ENCODE measurements at regions not wholly inside any gene's neighbourhood (a gene's known extent, or its start where the extent isn't known, plus 50 kb on each side); places are given as distances from the start of the nearest gene placed in this dataset.

DNA sequence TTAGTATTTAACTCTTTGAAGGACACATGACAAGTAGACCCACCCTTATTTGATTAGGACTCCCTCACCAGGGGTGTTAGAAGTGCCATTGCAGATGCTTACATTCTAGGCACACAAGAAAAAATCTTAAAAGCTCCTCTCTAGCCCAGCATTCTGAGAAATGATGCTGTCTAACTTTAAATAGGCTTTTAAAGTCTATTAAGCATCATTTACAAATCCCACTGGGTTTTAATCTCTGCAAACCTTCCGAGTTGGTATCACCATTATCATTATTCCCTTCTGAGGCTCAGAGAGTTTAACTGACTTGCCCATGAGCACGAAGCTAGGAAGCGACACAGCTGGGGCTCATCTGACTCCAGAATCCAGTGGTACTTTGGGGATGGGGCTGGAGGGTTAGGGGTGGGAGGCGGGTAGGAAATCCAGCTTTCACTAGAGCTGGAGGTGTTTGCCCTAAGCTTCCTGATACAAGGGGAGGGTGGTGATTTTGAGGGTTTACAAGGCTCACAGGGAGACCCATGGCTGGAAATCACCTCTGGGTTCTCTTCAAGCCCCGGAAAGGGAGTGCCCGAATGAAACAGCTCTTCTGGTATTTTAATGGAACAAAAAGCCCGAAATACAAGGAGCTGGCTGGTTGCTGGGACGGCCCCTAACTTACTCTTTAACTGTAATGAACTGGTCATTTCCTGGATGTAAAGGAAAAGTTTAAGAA lies 109.2 kb upstream of the FUT8 start:
- H3K9me3 ChIP-seq (ENCODE audit: insufficient read depth, low read depth, low read length): no peaks in the 10 kb centered on the region
- H2BK120ac ChIP-seq (ENCODE audit: insufficient read depth, low read length, poor library complexity): no peak overlapping the region
- no peak overlapping the region for H3K4me3 ChIP-seq (ENCODE audit: low read depth, low read length)
- H3K36me3 ChIP-seq (ENCODE audit: control insufficient read depth in 1 of 2, insufficient read depth in 2 of 2, low read length in 2 of 2): no peaks in the 10 kb centered on the region
- no peaks in the 10 kb centered on the region for H3K79me2 ChIP-seq (ENCODE audit: control insufficient read depth, insufficient read depth, low read length, poor library complexity)
- H3K4me2 ChIP-seq (ENCODE audit: low read length): no peak overlapping the region
- peaks cover 0 to 3% of the 10 kb centered on the region in 2 experiments for H3K4me1 ChIP-seq (ENCODE audit: control insufficient read depth in 1 of 2, insufficient read depth in 2 of 2, low read length in 2 of 2)
- WGBS (ENCODE audit: extremely low coverage, insufficient coverage, insufficient read length): no CpG with 5 or more reads among the region's 8 CpGs
- no peak overlapping the region for H3K4ac ChIP-seq (ENCODE audit: low read depth, low read length)
- H2BK12ac ChIP-seq (ENCODE audit: low read length): peak overlapping the region; percentile 36
- no peak overlapping the region for H3K18ac ChIP-seq (ENCODE audit: low read length)
- H3K14ac ChIP-seq (ENCODE audit: low read length): no peak overlapping the region
- H2AK5ac ChIP-seq (ENCODE audit: low read length): no peak overlapping the region
- H2BK5ac ChIP-seq (ENCODE audit: low read depth, low read length, poor library complexity): no peak overlapping the region
- H3K23ac ChIP-seq (ENCODE audit: low read length): no peak overlapping the region
- no peak overlapping the region for H2AFZ ChIP-seq (ENCODE audit: insufficient read depth, low read length, poor library complexity)
- H4K91ac ChIP-seq (ENCODE audit: low read depth, low read length): no peak overlapping the region
- no peaks in the 10 kb centered on the region for H3K79me1 ChIP-seq (ENCODE audit: low read length)
- no peak overlapping the region for H3K9ac ChIP-seq (ENCODE audit: low read length)
- no peak overlapping the region for H4K12ac ChIP-seq (ENCODE audit: low read depth, low read length)
- H3K27me3 ChIP-seq (ENCODE audit: insufficient read depth, low read length): no peaks in the 10 kb centered on the region
- H3K27ac ChIP-seq (ENCODE audit: low read depth, low read length): no peak overlapping the region
- H4K8ac ChIP-seq (ENCODE audit: low read depth, low read length): no peak overlapping the region
- no peak for DNase-seq

DNA sequence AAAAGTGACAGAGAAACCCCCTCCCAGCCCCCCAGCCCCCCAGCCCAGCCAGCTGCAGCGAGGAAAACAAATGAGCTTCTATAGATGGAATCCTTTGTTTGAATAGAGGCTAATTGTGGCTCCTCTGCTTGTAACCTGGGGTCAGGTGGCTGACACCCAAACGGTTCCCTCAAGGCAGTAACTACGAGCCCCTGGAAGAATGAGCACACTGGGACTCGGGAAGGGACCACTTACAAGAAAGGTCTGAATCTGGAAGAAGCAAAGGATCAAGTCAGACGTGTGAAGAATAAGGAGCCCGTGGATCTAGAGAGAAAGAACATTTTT lies 108.7 kb upstream of the FUT8 start:
- Histone ChIP-seq H3K27ac (ENCODE audit: low read depth, low read length) (no peak overlapping the region), H3K9ac (ENCODE audit: low read length) (no peak overlapping the region), H3K27me3 (ENCODE audit: insufficient read depth, low read length) (no peaks in the 10 kb centered on the region), H3K14ac (ENCODE audit: low read length) (no peak overlapping the region), H3K79me1 (ENCODE audit: low read length) (no peaks in the 10 kb centered on the region), H4K12ac (ENCODE audit: low read depth, low read length) (no peak overlapping the region), H3K4me1 (ENCODE audit: control insufficient read depth in 1 of 2, insufficient read depth in 2 of 2, low read length in 2 of 2) (peaks cover 0 to 3% of the 10 kb centered on the region in 2 experiments), H3K4me2 (ENCODE audit: low read length) (no peak overlapping the region), H3K79me2 (ENCODE audit: control insufficient read depth, insufficient read depth, low read length, poor library complexity) (no peaks in the 10 kb centered on the region), H4K8ac (ENCODE audit: low read depth, low read length) (no peak overlapping the region), H4K91ac (ENCODE audit: low read depth, low read length) (no peak overlapping the region), H3K9me3 (ENCODE audit: insufficient read depth, low read depth, low read length) (no peaks in the 10 kb centered on the region), H2BK5ac (ENCODE audit: low read depth, low read length, poor library complexity) (no peak overlapping the region), H3K18ac (ENCODE audit: low read length) (no peak overlapping the region), H2AK5ac (ENCODE audit: low read length) (no peak overlapping the region), H2AFZ (ENCODE audit: insufficient read depth, low read length, poor library complexity) (no peak overlapping the region), H2BK12ac (ENCODE audit: low read length) (no peak overlapping the region), H3K36me3 (ENCODE audit: control insufficient read depth in 1 of 2, insufficient read depth in 2 of 2, low read length in 2 of 2) (no peaks in the 10 kb centered on the region), H3K4ac (ENCODE audit: low read depth, low read length) (no peak overlapping the region), H3K4me3 (ENCODE audit: low read depth, low read length) (no peak overlapping the region), H3K23ac (ENCODE audit: low read length) (no peak overlapping the region), H2BK120ac (ENCODE audit: insufficient read depth, low read length, poor library complexity) (no peak overlapping the region)
- DNase-seq: no peak
- no CpG with 5 or more reads among the region's 6 CpGs for WGBS (ENCODE audit: extremely low coverage, insufficient coverage, insufficient read length)

DNA sequence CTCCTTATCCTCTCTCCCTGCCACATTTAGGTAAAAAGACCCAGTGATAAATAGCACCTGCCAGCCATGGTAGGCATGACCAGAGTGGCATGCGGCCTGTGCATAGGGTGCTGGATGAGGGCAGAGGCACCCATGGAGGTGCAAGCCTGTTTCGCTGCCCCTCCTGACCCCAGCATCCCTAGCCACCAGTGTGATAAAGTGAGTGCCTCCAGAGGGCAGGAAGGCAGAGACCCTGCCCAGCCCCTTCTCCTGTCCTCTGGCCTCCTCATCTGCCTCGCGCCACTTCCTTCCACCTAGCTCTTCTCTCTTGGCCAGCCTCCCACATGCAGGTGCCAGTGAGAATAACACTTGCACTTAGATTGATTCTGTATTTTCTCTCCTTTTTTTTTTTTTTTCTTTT lies 108.3 kb upstream of the FUT8 start:
- Histone ChIP-seq H3K27ac (ENCODE audit: low read depth, low read length) (no peak overlapping the region), H3K23ac (ENCODE audit: low read length) (no peak overlapping the region), H3K9ac (ENCODE audit: low read length) (no peak overlapping the region), H3K4me1 (ENCODE audit: control insufficient read depth in 1 of 2, insufficient read depth in 2 of 2, low read length in 2 of 2) (peaks cover 0 to 3% of the 10 kb centered on the region in 2 experiments), H3K4me2 (ENCODE audit: low read length) (no peak overlapping the region), H3K4ac (ENCODE audit: low read depth, low read length) (no peak overlapping the region), H2BK120ac (ENCODE audit: insufficient read depth, low read length, poor library complexity) (no peak overlapping the region), H4K91ac (ENCODE audit: low read depth, low read length) (no peak overlapping the region), H3K18ac (ENCODE audit: low read length) (no peak overlapping the region), H4K12ac (ENCODE audit: low read depth, low read length) (no peak overlapping the region), H3K36me3 (ENCODE audit: control insufficient read depth in 1 of 2, insufficient read depth in 2 of 2, low read length in 2 of 2) (no peaks in the 10 kb centered on the region), H4K8ac (ENCODE audit: low read depth, low read length) (no peak overlapping the region), H3K4me3 (ENCODE audit: low read depth, low read length) (no peak overlapping the region), H2AK5ac (ENCODE audit: low read length) (peak overlapping the region; percentile 38), H3K27me3 (ENCODE audit: insufficient read depth, low read length) (no peaks in the 10 kb centered on the region), H3K14ac (ENCODE audit: low read length) (no peak overlapping the region), H2BK5ac (ENCODE audit: low read depth, low read length, poor library complexity) (no peak overlapping the region), H2BK12ac (ENCODE audit: low read length) (no peak overlapping the region), H3K9me3 (ENCODE audit: insufficient read depth, low read depth, low read length) (no peaks in the 10 kb centered on the region), H3K79me2 (ENCODE audit: control insufficient read depth, insufficient read depth, low read length, poor library complexity) (no peaks in the 10 kb centered on the region), H2AFZ (ENCODE audit: insufficient read depth, low read length, poor library complexity) (no peak overlapping the region), H3K79me1 (ENCODE audit: low read length) (no peaks in the 10 kb centered on the region)
- WGBS (ENCODE audit: extremely low coverage, insufficient coverage, insufficient read length): no CpG with 5 or more reads among the region's 4 CpGs
- DNase-seq: no peak

DNA sequence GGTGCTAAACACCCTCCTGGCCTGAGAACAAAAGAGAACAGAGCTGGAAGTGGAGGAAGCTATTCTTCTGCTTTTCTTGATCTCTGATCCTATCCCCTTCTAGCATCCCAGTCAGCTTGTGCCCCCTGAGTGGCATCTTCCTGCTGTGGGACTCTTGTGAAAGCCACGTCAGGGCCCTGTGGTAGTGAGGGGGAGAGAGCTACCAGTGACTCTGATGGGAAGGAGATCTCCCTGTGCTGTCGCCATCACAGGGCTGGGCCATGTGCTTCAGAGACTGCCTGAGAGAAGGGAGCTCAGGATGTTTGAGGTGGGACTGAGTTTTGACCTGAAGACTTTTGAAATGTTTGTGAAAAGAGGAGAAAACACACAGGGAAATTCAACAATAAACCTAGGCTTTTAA lies 107.6 kb upstream of the FUT8 start:
- peak overlapping the region; percentile 5 for H4K91ac ChIP-seq (ENCODE audit: low read depth, low read length)
- no peak overlapping the region for H3K9ac ChIP-seq (ENCODE audit: low read length)
- DNase-seq: no peak
- H3K27ac ChIP-seq (ENCODE audit: low read depth, low read length): no peak overlapping the region
- no peak overlapping the region for H3K4me3 ChIP-seq (ENCODE audit: low read depth, low read length)
- peak overlapping the region; percentile 13 for H2BK12ac ChIP-seq (ENCODE audit: low read length)
- H4K12ac ChIP-seq (ENCODE audit: low read depth, low read length): no peak overlapping the region
- H3K9me3 ChIP-seq (ENCODE audit: insufficient read depth, low read depth, low read length): no peaks in the 10 kb centered on the region
- no peak overlapping the region for H3K4ac ChIP-seq (ENCODE audit: low read depth, low read length)
- H3K27me3 ChIP-seq (ENCODE audit: insufficient read depth, low read length): no peaks in the 10 kb centered on the region
- H2AFZ ChIP-seq (ENCODE audit: insufficient read depth, low read length, poor library complexity): no peak overlapping the region
- H3K18ac ChIP-seq (ENCODE audit: low read length): peak overlapping the region; percentile 16
- WGBS (ENCODE audit: extremely low coverage, insufficient coverage, insufficient read length): no CpG with 5 or more reads among the region's 2 CpGs
- H3K79me2 ChIP-seq (ENCODE audit: control insufficient read depth, insufficient read depth, low read length, poor library complexity): no peaks in the 10 kb centered on the region
- H3K79me1 ChIP-seq (ENCODE audit: low read length): no peaks in the 10 kb centered on the region
- H3K4me1 ChIP-seq (ENCODE audit: control insufficient read depth in 1 of 2, insufficient read depth in 2 of 2, low read length in 2 of 2): peaks cover 0 to 3% of the 10 kb centered on the region in 2 experiments
- H3K23ac ChIP-seq (ENCODE audit: low read length): no peak overlapping the region
- H4K8ac ChIP-seq (ENCODE audit: low read depth, low read length): no peak overlapping the region
- no peak overlapping the region for H3K4me2 ChIP-seq (ENCODE audit: low read length)
- H3K36me3 ChIP-seq (ENCODE audit: control insufficient read depth in 1 of 2, insufficient read depth in 2 of 2, low read length in 2 of 2): no peaks in the 10 kb centered on the region
- no peak overlapping the region for H3K14ac ChIP-seq (ENCODE audit: low read length)
- peak overlapping the region; percentile 84 for H2AK5ac ChIP-seq (ENCODE audit: low read length)
- no peak overlapping the region for H2BK120ac ChIP-seq (ENCODE audit: insufficient read depth, low read length, poor library complexity)
- H2BK5ac ChIP-seq (ENCODE audit: low read depth, low read length, poor library complexity): no peak overlapping the region

All from trophoblast cell (in vitro differentiated cells and primary cell).